ENCODE measurements at regions not wholly inside any gene's neighbourhood (a gene's known extent, or its start where the extent isn't known, plus 50 kb on each side); places are given as distances from the start of the nearest gene placed in this dataset.
A peak's percentile ranks its signal among the peaks of the same experiment; 100 is the strongest.

GRCh38 chr18:51390702-51391101, 193.2 kb upstream of the MEX3C start:
- Histone ChIP-seq H3K4me3 (ENCODE audit: low read length) (no peak overlapping the region), H3K4me2 (ENCODE audit: low read length) (no peak overlapping the region), H3K27me3 (ENCODE audit: low read depth, low read length) (no peaks in the 10 kb centered on the region), H2AFZ (ENCODE audit: low read depth, low read length) (no peak overlapping the region), H4K20me1 (ENCODE audit: insufficient read depth, low read length) (no peaks in the 10 kb centered on the region), H3K27ac (ENCODE audit: low read length) (no peak overlapping the region), H3K79me2 (ENCODE audit: low read length) (no peaks in the 10 kb centered on the region), H3K9me3 (ENCODE audit: insufficient read depth, low read length) (no peaks in the 10 kb centered on the region), H3K4me1 (ENCODE audit: low read length) (0 out of 2 replicates have a peak, but pooled peaks cover 3% of the 10 kb centered on the region), H3K36me3 (replicated peaks; ENCODE audit: low read depth, low read length) (no peaks in the 10 kb centered on the region), H3K9ac (ENCODE audit: low read length) (no peak overlapping the region)
- TF ChIP-seq EZH2phosphoT487 (IDR thresholded peaks at IDR 0.05; ENCODE audit: low read depth) (no peak), CTCF (IDR thresholded peaks at IDR 0.05; ENCODE audit: low read depth, low read length) (no peak)

DNA sequence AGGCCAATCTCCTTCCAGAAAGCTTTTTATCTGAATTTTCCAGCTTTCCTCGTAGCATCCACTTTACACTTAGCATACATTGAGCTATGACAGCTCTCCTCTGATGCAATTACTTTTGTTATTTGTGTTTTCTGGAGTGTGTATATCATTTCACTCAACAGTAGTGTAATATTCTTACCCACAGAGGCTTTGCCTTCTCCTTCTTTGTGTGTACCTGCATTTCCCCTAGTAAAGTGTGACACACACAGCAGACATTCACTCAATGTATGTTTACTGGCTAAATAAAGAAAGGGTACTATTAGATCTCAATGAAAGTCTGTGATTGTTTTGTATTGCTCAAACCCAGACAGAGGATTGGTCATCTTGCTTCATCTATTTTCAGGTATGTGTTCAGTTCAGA, 193.7 kb upstream of the MEX3C start:
- Histone ChIP-seq H3K79me2 (ENCODE audit: low read length) (no peaks in the 10 kb centered on the region), H2AFZ (ENCODE audit: low read depth, low read length) (no peak overlapping the region), H3K27me3 (ENCODE audit: low read depth, low read length) (no peaks in the 10 kb centered on the region), H3K4me2 (ENCODE audit: low read length) (no peak overlapping the region), H3K36me3 (replicated peaks; ENCODE audit: low read depth, low read length) (no peaks in the 10 kb centered on the region), H3K4me1 (ENCODE audit: low read length) (0 out of 2 replicates have a peak, but pooled peaks cover 3% of the 10 kb centered on the region), H3K9ac (ENCODE audit: low read length) (no peak overlapping the region), H4K20me1 (ENCODE audit: insufficient read depth, low read length) (no peaks in the 10 kb centered on the region), H3K4me3 (ENCODE audit: low read length) (no peak overlapping the region), H3K27ac (ENCODE audit: low read length) (no peak overlapping the region), H3K9me3 (ENCODE audit: insufficient read depth, low read length) (no peaks in the 10 kb centered on the region)
- no peak for TF ChIP-seq CTCF (IDR thresholded peaks at IDR 0.05; ENCODE audit: low read depth, low read length)

DNA sequence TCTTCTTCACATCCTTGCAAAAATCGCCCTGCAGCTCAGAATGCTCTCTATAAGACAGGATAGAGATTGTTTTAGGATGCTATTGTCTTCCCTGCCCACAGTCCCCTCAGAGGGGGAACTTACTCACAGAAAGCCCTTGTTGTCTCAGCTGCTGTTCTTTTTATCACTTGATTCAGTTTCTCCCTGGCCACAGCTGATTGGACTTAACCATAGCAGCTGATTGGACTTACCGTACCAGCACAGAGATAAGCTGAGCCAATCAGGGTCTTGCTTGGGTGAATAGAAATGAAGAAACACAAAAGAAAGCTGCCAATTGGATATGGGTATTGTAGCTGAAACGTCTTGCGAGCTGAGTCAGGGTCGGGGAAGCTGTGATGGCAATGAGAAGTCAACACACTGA, 194.2 kb upstream of the MEX3C start:
- no peak overlapping the region for H3K4me2 ChIP-seq (ENCODE audit: low read length)
- H4K20me1 ChIP-seq (ENCODE audit: insufficient read depth, low read length): no peaks in the 10 kb centered on the region
- no peak overlapping the region for H3K27ac ChIP-seq (ENCODE audit: low read length)
- H3K4me3 ChIP-seq (ENCODE audit: low read length): no peak overlapping the region
- no peaks in the 10 kb centered on the region for H3K9me3 ChIP-seq (ENCODE audit: insufficient read depth, low read length)
- H2AFZ ChIP-seq (ENCODE audit: low read depth, low read length): 0 out of 2 replicates have a peak overlapping the region, but pooled peaks have one; percentile 7
- 0 out of 2 replicates have a peak, but pooled peaks cover 3% of the 10 kb centered on the region for H3K4me1 ChIP-seq (ENCODE audit: low read length)
- no peaks in the 10 kb centered on the region for H3K79me2 ChIP-seq (ENCODE audit: low read length)
- no peak for TF ChIP-seq EZH2phosphoT487 (IDR thresholded peaks at IDR 0.05; ENCODE audit: low read depth)
- no peak for TF ChIP-seq CTCF (IDR thresholded peaks at IDR 0.05; ENCODE audit: low read depth, low read length)
- H3K27me3 ChIP-seq (ENCODE audit: low read depth, low read length): no peaks in the 10 kb centered on the region
- H3K36me3 ChIP-seq (replicated peaks; ENCODE audit: low read depth, low read length): no peaks in the 10 kb centered on the region
- no peak overlapping the region for H3K9ac ChIP-seq (ENCODE audit: low read length)

DNA sequence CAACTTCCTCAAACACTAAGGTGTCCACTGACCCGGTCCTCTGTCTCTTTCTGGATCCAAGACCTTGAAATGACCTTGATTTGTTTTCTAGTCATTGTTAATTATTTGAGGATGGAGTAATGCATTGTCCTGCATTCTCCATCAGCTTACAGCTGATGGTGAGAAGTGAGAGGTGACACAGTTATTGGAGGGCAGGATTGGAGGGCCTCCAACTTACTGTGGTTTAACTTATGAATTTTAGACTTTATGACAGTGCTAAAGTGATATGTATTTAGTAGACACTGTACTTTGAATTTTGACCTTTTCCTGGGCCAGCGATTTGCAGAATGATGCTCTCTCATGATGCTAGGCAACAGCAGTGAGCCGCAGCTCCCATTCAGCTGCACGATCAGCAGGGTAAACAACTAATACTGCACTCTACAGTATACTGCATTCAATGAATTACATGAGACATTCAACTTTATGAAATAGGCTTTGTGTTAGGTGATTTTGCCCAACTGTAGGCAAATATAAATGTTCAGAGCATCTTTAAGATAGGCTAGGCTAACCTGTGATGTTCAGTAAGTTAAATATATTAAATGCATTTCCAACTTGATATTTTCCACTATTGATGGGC, 200.0 kb upstream of the MEX3C start:
- H3K36me3 ChIP-seq (replicated peaks; ENCODE audit: low read depth, low read length): no peaks in the 10 kb centered on the region

More for the DNA sequence above, 200.0 kb upstream of the MEX3C start:
- Histone ChIP-seq H3K27ac (ENCODE audit: low read length) (no peak overlapping the region), H3K27me3 (ENCODE audit: low read depth, low read length) (no peaks in the 10 kb centered on the region), H3K9ac (ENCODE audit: low read length) (no peak overlapping the region), H4K20me1 (ENCODE audit: insufficient read depth, low read length) (no peaks in the 10 kb centered on the region), H3K4me2 (ENCODE audit: low read length) (no peak overlapping the region), H3K9me3 (ENCODE audit: insufficient read depth, low read length) (no peaks in the 10 kb centered on the region), H3K4me1 (ENCODE audit: low read length) (no peaks in the 10 kb centered on the region), H2AFZ (ENCODE audit: low read depth, low read length) (no peak overlapping the region), H3K4me3 (ENCODE audit: low read length) (no peak overlapping the region), H3K79me2 (ENCODE audit: low read length) (no peaks in the 10 kb centered on the region)
- no peak for TF ChIP-seq CTCF (IDR thresholded peaks at IDR 0.05; ENCODE audit: low read depth, low read length)
- no peak for TF ChIP-seq EZH2phosphoT487 (IDR thresholded peaks at IDR 0.05; ENCODE audit: low read depth)
